ENCODE measurements at regions not wholly inside any gene's neighbourhood (a gene's known extent, or its start where the extent isn't known, plus 50 kb on each side); places are given as distances from the start of the nearest gene placed in this dataset.

- H3K4me3 Mint-ChIP-seq, result no peak overlapping the region
- DNase-seq (no peak), ATAC-seq (no peak)
- H3K36me3 Mint-ChIP-seq (ENCODE audit: low read depth), result peaks cover 3% of the 10 kb centered on the region
- H3K27me3 Mint-ChIP-seq, result peaks cover under 1% of the 10 kb centered on the region
- no peak overlapping the region for H3K27ac Mint-ChIP-seq
- H3K4me1 Mint-ChIP-seq, result no peaks in the 10 kb centered on the region
- H3K9me3 ChIP-seq (ENCODE audit: control insufficient read depth, low read length, poor library complexity, severe bottlenecking), result no peaks in the 10 kb centered on the region
Measured at GRCh38 chr10:131012641-131012985, 298.9 kb downstream of the TCERG1L start.

- ATAC-seq, result no peak
- no peaks in the 10 kb centered on the region for H3K9me3 ChIP-seq (ENCODE audit: control insufficient read depth, low read length, poor library complexity, severe bottlenecking)
- no peak for DNase-seq
- H3K27me3 Mint-ChIP-seq, result no peaks in the 10 kb centered on the region
- no peaks in the 10 kb centered on the region for H3K4me1 Mint-ChIP-seq
- H3K27ac Mint-ChIP-seq, result no peak overlapping the region
- H3K4me3 Mint-ChIP-seq, result no peak overlapping the region
- peaks cover 3% of the 10 kb centered on the region for H3K36me3 Mint-ChIP-seq (ENCODE audit: low read depth)
Measured at GRCh38 chr10:131013281-131013912, 298.1 kb downstream of the TCERG1L start.

GRCh38 chr10:131014271-131014670 lies 297.2 kb downstream of the TCERG1L start:
- ATAC-seq (no peak), DNase-seq (no peak)
- no peaks in the 10 kb centered on the region for H3K4me1 Mint-ChIP-seq
- H3K4me3 Mint-ChIP-seq, result no peak overlapping the region
- peaks cover 3% of the 10 kb centered on the region for H3K36me3 Mint-ChIP-seq (ENCODE audit: low read depth)
- no peak overlapping the region for H3K27ac Mint-ChIP-seq
- H3K27me3 Mint-ChIP-seq, result no peaks in the 10 kb centered on the region
- H3K9me3 ChIP-seq (ENCODE audit: control insufficient read depth, low read length, poor library complexity, severe bottlenecking), result no peaks in the 10 kb centered on the region

GRCh38 chr10:131015271-131015670 lies 296.2 kb downstream of the TCERG1L start:
- no peak for DNase-seq

GRCh38 chr10:131016556-131016955 lies 295.0 kb downstream of the TCERG1L start:
- no peaks in the 10 kb centered on the region for H3K9me3 ChIP-seq (ENCODE audit: control insufficient read depth, low read length, poor library complexity, severe bottlenecking)
- Mint-ChIP-seq H3K36me3 (ENCODE audit: low read depth) (peaks cover 3% of the 10 kb centered on the region), H3K27me3 (no peaks in the 10 kb centered on the region), H3K4me1 (no peaks in the 10 kb centered on the region), H3K27ac (no peak overlapping the region), H3K4me3 (no peak overlapping the region)
- ATAC-seq (no peak), DNase-seq (no peak)

More at GRCh38 chr10:131015271-131015670, 296.2 kb downstream of the TCERG1L start:
- H3K4me3 Mint-ChIP-seq, result no peak overlapping the region
- peaks cover 3% of the 10 kb centered on the region for H3K36me3 Mint-ChIP-seq (ENCODE audit: low read depth)
- no peaks in the 10 kb centered on the region for H3K4me1 Mint-ChIP-seq
- ATAC-seq, result no peak
- H3K27ac Mint-ChIP-seq, result no peak overlapping the region
- no peaks in the 10 kb centered on the region for H3K9me3 ChIP-seq (ENCODE audit: control insufficient read depth, low read length, poor library complexity, severe bottlenecking)
- no peaks in the 10 kb centered on the region for H3K27me3 Mint-ChIP-seq

- ATAC-seq (no peak), DNase-seq (no peak)
- Mint-ChIP-seq H3K27me3 (peaks cover 4% of the 10 kb centered on the region), H3K36me3 (ENCODE audit: low read depth) (peaks cover 3% of the 10 kb centered on the region), H3K4me1 (no peaks in the 10 kb centered on the region), H3K27ac (no peak overlapping the region), H3K4me3 (no peak overlapping the region)
- no peaks in the 10 kb centered on the region for H3K9me3 ChIP-seq (ENCODE audit: control insufficient read depth, low read length, poor library complexity, severe bottlenecking)
Measured at GRCh38 chr10:131017566-131018285, 293.8 kb downstream of the TCERG1L start.

- DNase-seq (no peak), ATAC-seq (no peak)
- peaks cover 3% of the 10 kb centered on the region for H3K36me3 Mint-ChIP-seq (ENCODE audit: low read depth)
- H3K4me3 Mint-ChIP-seq, result no peak overlapping the region
- H3K27me3 Mint-ChIP-seq, result peaks cover 9% of the 10 kb centered on the region
- H3K4me1 Mint-ChIP-seq, result no peaks in the 10 kb centered on the region
- no peak overlapping the region for H3K27ac Mint-ChIP-seq
- no peaks in the 10 kb centered on the region for H3K9me3 ChIP-seq (ENCODE audit: control insufficient read depth, low read length, poor library complexity, severe bottlenecking)
Measured at GRCh38 chr10:131018886-131019500, 292.5 kb downstream of the TCERG1L start.

- no peak for ATAC-seq
- no peak overlapping the region for H3K4me3 Mint-ChIP-seq
- H3K27me3 Mint-ChIP-seq, result peaks cover 10% of the 10 kb centered on the region
- no peaks in the 10 kb centered on the region for H3K4me1 Mint-ChIP-seq
- H3K27ac Mint-ChIP-seq, result no peak overlapping the region
- peaks cover 3% of the 10 kb centered on the region for H3K36me3 Mint-ChIP-seq (ENCODE audit: low read depth)
- DNase-seq, result no peak
- no peaks in the 10 kb centered on the region for H3K9me3 ChIP-seq (ENCODE audit: control insufficient read depth, low read length, poor library complexity, severe bottlenecking)
Measured at GRCh38 chr10:131019696-131020095, 291.8 kb downstream of the TCERG1L start.

- no peaks in the 10 kb centered on the region for H3K9me3 ChIP-seq (ENCODE audit: control insufficient read depth, low read length, poor library complexity, severe bottlenecking)
- peaks cover 10% of the 10 kb centered on the region for H3K27me3 Mint-ChIP-seq
- no peaks in the 10 kb centered on the region for H3K36me3 Mint-ChIP-seq (ENCODE audit: low read depth)
- H3K27ac Mint-ChIP-seq, result no peak overlapping the region
- no peak for DNase-seq
- no peaks in the 10 kb centered on the region for H3K4me1 Mint-ChIP-seq
- ATAC-seq, result no peak
- H3K4me3 Mint-ChIP-seq, result no peak overlapping the region
Measured at GRCh38 chr10:131020775-131021174, 290.7 kb downstream of the TCERG1L start.

- DNase-seq (no peak), ATAC-seq (no peak)
- H3K4me1 Mint-ChIP-seq, result no peaks in the 10 kb centered on the region
- H3K27me3 Mint-ChIP-seq, result peaks cover 10% of the 10 kb centered on the region
- no peaks in the 10 kb centered on the region for H3K9me3 ChIP-seq (ENCODE audit: control insufficient read depth, low read length, poor library complexity, severe bottlenecking)
- H3K36me3 Mint-ChIP-seq (ENCODE audit: low read depth), result no peaks in the 10 kb centered on the region
- no peak overlapping the region for H3K4me3 Mint-ChIP-seq
- H3K27ac Mint-ChIP-seq, result no peak overlapping the region
Measured at GRCh38 chr10:131021246-131021895, 290.1 kb downstream of the TCERG1L start.

GRCh38 chr10:131021969-131022368 lies 289.6 kb downstream of the TCERG1L start:
- DNase-seq, result no peak
- H3K27ac Mint-ChIP-seq, result no peak overlapping the region
- H3K27me3 Mint-ChIP-seq, result peaks cover 10% of the 10 kb centered on the region
- no peak for ATAC-seq
- no peak overlapping the region for H3K4me3 Mint-ChIP-seq
- no peaks in the 10 kb centered on the region for H3K9me3 ChIP-seq (ENCODE audit: control insufficient read depth, low read length, poor library complexity, severe bottlenecking)
- H3K4me1 Mint-ChIP-seq, result no peaks in the 10 kb centered on the region
- no peaks in the 10 kb centered on the region for H3K36me3 Mint-ChIP-seq (ENCODE audit: low read depth)

- H3K9me3 ChIP-seq (ENCODE audit: control insufficient read depth, low read length, poor library complexity, severe bottlenecking), result no peaks in the 10 kb centered on the region
Measured at GRCh38 chr10:131022369-131022768, 289.2 kb downstream of the TCERG1L start.

GRCh38 chr10:131022981-131023380 lies 288.5 kb downstream of the TCERG1L start:
- H3K27me3 Mint-ChIP-seq, result peaks cover 10% of the 10 kb centered on the region
- H3K27ac Mint-ChIP-seq, result no peak overlapping the region
- no peaks in the 10 kb centered on the region for H3K4me1 Mint-ChIP-seq
- no peaks in the 10 kb centered on the region for H3K9me3 ChIP-seq (ENCODE audit: control insufficient read depth, low read length, poor library complexity, severe bottlenecking)
- H3K36me3 Mint-ChIP-seq (ENCODE audit: low read depth), result no peaks in the 10 kb centered on the region
- DNase-seq (no peak), ATAC-seq (no peak)
- H3K4me3 Mint-ChIP-seq, result no peak overlapping the region

More at GRCh38 chr10:131022369-131022768, 289.2 kb downstream of the TCERG1L start:
- no peak overlapping the region for H3K27ac Mint-ChIP-seq
- DNase-seq (no peak), ATAC-seq (no peak)
- no peaks in the 10 kb centered on the region for H3K36me3 Mint-ChIP-seq (ENCODE audit: low read depth)
- H3K27me3 Mint-ChIP-seq, result peaks cover 10% of the 10 kb centered on the region
- H3K4me1 Mint-ChIP-seq, result no peaks in the 10 kb centered on the region
- no peak overlapping the region for H3K4me3 Mint-ChIP-seq

Data from T-helper 17 cell (primary cell).